RPMI7951 (cell line): ENCODE measurements at regions not wholly inside any gene's neighbourhood (a gene's known extent, or its start where the extent isn't known, plus 50 kb on each side); places are given as distances from the start of the nearest gene placed in this dataset.
"Not testable (repeated sequence)": the region's sequence is repeated elsewhere in the genome, so short reads cannot be mapped to it uniquely, and the experiment has no call there.

ENCODE experiments used
- DNase-seq: peaks from one replicate; pipeline ENCODE4 v3.0.0-alpha.2; 2012; ENCODE audit warnings: low read depth

- no peak for DNase-seq
Measured at GRCh38 chr12:34190054-34190453, 167.8 kb downstream of the ALG10 start.

DNA sequence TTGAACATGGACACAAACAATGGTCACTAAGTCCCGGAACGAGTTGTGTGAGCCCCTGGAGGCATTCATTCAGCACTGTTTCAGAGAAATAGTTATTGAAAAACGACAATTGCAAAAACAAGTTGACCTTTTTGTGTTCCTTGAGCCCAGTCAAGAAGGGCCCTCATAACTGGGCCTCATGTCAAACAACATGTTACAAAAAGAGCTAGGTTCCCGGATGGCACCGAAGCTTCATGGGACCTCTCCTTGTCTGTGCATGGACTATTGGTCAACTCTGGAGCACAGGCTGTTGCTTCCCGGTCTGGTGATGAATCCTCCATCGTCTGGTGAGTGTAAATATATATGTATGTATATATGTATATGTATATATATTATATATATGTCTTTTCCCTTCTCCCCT lies 176.6 kb downstream of the ALG10 start:
- no peak for DNase-seq

- DNase-seq = no peak
Measured at GRCh38 chr12:34203866-34204620, 181.7 kb downstream of the ALG10 start.

DNA sequence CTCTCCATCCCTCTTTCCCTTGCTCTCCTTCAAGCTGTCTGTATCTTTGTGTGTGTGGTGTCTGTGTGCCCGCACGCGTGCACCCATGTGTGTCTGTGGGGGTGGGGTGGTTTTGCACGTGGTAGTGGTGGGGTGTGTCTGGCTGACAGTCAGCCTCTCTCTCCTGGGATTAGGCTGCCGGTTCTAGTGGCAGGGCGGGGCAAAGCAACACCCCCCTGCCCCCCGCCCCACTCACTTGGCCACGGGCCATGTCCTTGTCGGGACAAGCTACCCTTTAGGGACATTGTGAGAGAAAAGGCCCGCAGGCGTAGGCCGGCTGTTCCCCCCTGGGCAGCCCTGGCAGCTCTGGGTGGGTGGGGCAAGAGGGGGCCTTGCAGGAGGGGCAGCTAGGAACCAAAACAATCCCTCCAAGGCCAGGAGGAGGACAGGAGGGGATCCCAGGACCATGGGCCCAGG lies 182.6 kb downstream of the ALG10 start:
- no peak for DNase-seq

GRCh38 chr12:34205401-34205800 lies 183.1 kb downstream of the ALG10 start:
- DNase-seq = no peak

DNA sequence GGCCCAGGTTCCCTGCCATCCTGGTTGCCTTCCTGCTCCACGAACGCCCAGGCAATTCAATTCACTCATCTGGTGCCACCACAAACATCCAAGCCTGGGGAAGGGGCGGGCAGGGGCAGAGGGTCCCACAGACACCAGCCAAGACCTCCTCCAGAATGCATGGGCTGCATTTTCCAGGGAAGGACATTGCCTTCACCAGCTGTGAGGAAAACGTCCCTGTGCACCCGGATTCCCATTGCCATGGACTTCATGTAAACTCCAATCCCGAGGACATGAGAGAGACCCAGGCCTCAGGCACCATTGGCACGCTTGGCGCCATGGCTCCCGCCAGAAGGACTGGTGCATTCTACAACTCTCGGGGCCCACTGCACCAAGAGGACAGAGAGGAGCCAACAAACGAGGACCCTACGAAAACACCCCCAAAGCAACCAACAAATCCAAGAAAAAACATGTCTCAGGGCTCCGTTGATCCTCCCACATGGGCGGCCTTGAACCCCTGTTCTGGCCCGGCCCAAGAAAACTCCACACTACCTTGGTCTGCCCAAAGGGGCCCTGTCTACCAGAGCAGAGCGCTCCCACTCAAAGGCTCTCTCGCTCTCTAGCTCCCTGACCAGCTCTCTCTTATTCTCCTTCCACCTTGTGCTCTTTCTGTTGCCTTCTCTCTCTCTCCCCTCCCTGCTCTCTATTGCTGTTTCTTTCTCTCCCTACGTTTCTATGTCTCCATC lies 183.9 kb downstream of the ALG10 start:
- DNase-seq = no peak

DNA sequence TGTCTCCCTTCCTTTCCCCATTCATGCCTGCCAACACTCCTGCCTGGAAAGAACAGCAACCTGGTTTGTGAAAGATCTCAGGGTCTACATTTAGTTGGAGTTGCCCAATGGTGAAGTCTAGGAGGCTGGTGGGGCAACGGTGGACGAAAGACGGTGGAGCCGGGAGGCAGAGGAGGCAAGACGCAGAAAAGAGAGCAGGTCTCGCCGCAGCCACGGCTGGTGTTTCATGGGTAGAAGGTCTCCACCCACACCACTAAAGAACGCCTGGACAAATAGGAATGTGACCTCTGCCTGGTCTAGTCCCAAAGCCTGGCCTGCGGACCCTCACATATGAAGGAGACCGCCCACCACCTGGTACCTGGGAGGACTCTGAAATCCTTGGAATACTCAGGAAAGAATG lies 185.6 kb downstream of the ALG10 start:
- no peak for DNase-seq

- DNase-seq = no peak
Measured at GRCh38 chr12:34208331-34209258, 186.3 kb downstream of the ALG10 start.

DNA sequence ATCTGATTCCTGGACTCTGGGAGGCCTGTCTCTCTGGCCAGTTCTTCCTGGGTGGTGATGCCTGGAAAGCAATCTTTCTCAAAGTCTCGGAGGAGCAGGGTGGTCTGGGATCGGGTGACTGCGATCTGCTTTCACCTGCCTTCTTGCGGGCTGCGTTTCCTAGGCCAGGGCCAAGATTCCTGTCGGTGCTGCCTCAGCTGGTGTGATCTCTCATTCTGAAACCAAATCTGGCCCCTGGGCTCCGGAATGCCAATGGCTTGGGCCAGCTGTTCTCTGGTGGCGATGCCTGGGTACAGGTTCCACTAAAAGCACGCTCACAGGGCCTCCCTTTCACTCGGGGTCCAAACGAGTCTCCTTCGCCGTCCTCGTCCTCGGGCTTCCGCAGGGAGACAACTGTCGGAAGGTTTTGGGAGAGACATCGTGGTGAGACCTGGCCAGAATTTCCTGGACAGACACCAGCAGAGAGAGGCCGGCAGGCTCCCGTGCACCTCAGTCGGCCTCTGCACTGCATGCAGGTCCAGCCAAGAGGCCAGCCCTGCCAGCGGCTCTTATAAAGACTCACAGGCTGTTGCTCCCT lies 187.1 kb downstream of the ALG10 start:
- DNase-seq = no peak

DNA sequence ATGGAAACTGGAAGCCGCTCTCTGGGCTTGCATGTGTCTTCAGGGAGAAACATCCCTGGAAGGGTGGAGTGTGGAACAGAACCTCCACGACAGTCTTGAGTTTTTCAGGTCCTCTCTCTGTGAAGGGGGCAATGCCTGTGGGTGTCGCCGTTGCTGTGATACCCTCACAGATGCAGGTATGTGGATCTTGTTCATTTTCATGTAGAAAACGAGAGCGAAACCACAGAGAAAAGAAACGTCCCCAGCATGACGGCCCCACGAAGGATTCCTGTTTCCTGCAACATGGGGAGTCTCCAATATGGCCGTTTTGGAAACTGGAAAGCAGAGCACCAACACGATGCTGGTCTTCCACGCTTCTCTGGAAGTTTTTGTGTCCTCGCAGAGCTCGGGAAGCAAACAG lies 187.9 kb downstream of the ALG10 start:
- DNase-seq = no peak

DNA sequence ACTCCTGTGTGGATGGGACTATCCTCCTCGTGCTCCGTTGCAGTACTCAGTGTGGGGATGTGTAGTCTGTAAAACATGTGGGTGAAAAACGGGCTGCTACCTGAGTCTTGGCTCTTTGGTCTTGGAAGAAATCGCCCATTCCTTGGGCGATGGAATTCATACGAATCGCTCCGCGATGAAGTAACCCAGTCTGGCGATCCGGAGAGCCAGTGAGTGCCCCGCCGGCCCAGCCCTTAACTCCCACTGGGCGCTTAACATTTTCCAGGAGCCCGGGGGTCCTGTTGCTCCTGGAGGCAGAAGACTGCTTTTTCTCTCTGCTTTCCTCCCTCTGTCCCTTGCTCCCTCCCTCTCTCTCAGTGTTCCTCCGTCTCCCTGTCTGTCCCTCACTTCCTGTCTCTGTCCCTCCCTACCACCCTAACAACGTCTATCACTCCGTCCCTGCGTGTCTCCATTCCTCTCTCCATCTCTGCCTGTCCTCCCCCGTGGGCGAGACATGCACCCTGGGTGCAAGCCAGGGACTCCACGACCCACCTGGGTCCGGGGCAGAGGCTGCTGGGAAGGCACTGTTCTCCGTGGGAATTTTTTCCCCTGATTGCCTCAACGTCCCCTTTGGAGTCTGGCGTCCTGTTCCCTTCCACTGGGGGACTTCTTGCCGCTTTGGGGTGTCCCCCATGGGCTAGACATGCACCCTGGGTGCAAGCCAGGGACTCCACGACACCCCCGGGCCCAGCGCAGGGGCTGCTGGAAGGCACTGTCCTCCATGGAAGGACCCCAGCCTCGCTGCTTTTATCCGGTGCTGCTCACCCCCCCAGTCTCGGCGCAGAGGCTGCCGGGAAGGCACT lies 188.6 kb downstream of the ALG10 start:
- DNase-seq = no peak

DNA sequence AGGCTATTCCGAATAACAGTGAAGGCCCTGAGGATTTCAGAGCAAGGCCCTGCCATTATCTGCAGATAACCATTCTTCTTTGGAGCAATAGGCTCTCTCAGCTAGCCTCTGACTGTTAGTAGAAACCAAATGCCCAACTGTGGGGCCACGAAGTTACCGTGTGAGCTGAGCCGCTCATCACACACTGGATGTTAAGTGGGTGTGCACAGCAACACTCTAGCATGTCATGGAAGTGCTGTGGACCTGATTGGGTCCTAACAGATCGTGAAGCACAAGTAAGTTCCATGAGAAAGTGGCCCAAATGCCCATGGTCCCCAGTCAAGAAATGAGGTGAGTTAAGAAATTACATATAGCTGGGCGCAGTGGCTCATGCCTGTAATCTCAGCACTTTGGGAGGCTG lies 190.4 kb downstream of the ALG10 start:
- no peak for DNase-seq

DNA sequence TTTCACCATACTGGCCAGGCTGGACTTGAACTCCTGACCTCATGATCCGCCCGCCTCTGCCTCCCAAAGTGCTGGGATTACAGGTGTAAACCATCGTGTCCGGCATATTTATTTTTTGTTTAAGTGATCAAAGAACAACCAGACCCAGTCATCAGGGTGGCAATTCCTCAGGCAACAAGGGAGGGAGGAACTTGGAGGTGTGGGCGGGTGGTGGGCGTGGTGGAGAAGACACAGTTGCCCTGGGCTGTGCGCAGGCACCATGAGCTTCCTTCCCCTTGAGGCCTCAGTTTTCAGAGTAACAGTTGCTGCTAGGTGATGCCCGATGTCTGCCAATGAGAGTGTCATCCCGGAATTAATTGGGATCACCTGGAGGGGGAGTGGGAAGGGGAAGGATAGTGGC lies 191.7 kb downstream of the ALG10 start:
- no peak for DNase-seq

DNA sequence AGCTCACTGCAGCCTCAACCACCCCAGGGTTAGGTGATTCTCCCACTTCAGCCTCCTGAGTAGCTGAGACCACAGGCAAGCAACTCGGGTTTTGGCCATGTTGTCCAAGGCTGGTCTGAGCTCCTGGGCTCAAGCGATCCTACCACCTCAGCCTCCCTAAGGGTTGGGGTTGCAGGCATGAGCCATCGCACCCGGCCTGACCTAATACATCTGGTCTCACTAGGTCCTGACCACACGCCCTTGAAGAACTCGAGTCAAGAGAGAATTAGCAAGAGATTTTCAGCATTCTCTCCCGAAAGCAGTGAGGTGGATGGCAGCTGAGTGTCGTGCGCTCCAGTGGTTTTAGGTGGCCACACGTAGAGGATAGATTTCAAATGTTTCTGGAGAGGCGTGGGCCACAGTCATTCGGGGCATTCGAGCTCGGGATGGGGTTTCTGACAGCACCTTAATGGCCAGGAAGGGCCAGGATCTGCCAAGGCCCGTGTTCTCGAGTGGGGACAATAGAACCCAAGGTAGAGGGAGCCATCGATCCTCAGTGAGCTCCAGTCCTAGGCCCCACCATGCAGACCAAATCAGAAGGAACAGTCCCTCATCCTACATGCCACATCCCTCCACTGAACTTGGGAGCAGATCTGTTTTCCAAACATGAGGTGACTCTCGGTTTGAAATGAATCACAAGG lies 193.1 kb downstream of the ALG10 start:
- DNase-seq = no peak

GRCh38 chr12:34215893-34216285 lies 193.6 kb downstream of the ALG10 start:
- DNase-seq = no peak

GRCh38 chr12:34217660-34218059 lies 195.4 kb downstream of the ALG10 start:
- no peak for DNase-seq

- DNase-seq = peak; percentile 63
Measured at GRCh38 chr12:34218193-34219045, 196.1 kb downstream of the ALG10 start.

DNA sequence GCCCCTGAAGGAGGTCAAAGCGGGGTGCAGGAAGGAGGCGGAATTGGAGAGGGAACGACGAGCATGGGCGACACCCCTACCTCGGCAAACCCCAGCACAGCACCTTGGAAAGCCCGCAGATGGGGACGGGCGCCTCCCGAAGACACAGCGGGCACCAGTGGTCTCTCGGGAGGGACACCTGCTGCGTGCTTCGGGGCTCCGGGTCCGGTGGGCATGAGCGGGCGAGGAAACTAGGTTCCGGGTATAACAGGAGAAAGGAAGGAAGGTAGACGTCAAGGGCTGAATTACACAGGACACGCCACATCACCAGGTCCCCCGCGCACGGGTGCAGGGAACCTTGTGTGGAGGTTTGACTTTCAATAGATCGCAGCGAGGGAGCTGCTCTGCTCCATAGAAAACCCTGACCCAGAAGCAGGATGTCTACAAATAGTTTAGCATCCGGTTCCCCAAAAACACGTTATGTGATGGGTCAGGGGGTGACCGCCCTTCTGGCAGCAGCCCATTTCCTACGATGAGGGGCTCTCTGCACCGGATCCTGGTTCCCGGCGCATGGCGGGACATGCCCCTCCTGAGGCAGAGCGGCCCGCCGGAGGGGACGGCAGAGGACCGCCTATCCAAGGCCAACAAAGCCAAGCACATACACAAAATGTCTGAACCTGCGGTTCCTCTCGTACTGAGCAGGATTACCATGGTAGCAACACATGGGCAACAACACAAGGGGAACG lies 196.9 kb downstream of the ALG10 start:
- no peak for DNase-seq

DNA sequence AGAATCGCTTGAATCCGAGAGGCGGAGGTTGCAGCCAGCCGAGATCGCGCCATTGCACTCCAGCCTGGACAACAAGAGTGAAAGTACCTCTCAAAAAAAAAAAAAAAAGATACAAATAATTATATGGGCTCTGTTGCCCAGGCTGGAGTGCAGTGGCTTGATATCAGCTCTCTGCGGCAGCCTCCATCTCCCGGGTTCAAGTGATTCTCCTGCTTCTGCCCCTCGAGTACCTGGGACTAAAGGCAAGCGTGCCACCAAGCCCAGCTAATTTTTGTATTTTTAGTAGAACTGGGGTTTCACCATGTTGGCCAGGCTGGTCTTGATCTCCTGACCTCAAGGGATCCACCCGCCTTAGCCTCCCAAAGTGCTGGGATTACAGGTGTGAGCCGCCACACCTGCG lies 197.8 kb downstream of the ALG10 start:
- not testable (repeated sequence) for DNase-seq
